HT1080 (cell line): ENCODE measurements at regions not wholly inside any gene's neighbourhood (a gene's known extent, or its start where the extent isn't known, plus 50 kb on each side); places are given as distances from the start of the nearest gene placed in this dataset.
"Not testable (repeated sequence)": the region's sequence is repeated elsewhere in the genome, so short reads cannot be mapped to it uniquely, and the experiment has no call there.

Experiments
- DNase-seq: peaks from one replicate; pipeline ENCODE4 v3.0.0-alpha.2; 2015; ENCODE audit warnings: low read depth

DNA sequence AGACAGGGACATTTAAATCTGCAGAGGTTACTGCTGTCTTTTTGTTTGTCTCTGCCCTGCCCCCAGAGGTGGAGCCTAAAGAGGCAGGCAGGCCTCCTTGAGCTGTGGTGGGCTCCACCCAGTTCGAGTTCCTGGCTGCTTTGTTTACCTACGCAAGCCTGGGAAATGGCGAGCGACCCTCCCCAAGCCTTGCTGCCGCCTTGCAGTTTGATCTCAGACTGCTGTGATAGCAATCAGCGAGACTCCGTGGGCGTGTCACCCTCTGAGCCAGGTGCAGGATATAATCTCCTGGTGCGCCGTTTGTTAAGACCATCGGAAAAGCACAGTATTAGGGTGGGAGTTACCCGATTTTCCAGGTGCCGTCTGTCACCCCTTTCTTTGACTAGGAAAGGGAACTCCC, 93.3 kb downstream of the ANKRD30BL start:
- DNase-seq, result not testable (repeated sequence)

- DNase-seq, result not testable (repeated sequence)
Observed at GRCh38 chr2:132065391-132065790, 96.4 kb downstream of the ANKRD30BL start.

DNA sequence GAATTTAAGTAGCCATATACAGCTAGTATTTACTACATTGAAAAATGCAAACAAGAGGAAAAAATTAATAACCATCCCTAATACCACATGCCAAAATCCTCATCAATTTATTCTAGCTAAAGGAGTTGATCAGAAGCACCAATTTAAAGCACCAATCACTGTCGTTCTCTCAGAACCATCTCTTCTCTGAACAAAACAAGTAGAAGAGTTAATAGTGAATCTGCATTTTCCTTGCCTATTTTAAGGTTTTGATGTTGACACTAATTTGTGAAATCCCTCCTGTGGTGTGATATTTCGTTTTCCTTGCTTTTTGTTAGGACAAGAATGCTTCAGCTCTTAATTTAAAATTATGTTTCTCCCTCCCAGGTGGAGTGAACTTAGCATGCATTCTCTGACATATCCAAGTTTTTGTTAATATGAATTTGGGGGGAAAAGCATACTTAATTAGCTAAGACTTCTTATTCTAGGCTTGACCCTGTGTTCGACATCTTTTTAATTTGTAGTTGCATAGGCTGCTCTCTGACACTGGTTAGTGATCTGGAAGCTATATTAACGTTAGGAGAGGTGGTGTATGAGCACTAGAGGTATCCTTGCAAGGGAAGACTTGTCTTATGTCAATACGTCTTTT, 122.0 kb downstream of the ANKRD30BL start:
- DNase-seq, result not testable (repeated sequence)

DNA sequence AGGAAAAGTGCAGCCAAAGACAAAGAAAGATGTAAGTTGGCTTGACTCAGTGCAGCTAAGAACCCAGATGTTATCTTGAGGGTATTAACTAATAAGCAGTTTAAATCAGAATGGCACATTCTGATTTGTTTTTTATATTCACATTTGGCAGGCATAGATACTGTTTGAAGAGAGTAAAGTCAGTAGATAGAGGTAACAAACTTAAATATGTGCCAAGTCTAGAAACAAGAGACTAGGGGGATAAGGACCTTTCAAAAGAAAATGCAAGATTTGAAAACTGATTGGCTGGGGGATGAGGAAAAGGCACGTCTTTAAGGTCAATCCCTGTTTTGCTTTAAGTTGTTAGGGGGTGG, 122.9 kb downstream of the ANKRD30BL start:
- not testable (repeated sequence) for DNase-seq

- DNase-seq, result no peak
Observed at GRCh38 chr2:132038179-132038882, 123.4 kb downstream of the ANKRD30BL start.

- DNase-seq, result no peak
Observed at GRCh38 chr2:132037527-132038178, 124.1 kb downstream of the ANKRD30BL start.

DNA sequence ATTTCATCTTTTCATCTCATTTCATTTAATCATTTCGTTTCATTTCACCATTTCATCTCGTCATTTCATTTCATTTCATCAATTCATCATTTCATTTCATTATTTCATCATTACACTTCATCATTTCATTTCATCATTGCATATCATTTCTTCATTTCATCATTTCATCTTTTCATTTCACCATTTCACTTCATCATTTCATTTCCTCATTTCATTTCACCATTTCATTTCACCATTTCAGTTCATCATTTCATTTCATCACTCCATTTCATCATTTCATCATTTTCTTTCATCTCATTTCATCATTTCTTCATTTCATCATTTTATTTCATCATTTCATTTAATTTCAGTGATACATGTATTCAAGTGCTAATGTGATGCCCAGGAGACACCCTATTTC, 127.1 kb downstream of the ANKRD30BL start:
- no peak for DNase-seq

- DNase-seq, result no peak
Observed at GRCh38 chr2:132033949-132034348, 127.8 kb downstream of the ANKRD30BL start.

DNA sequence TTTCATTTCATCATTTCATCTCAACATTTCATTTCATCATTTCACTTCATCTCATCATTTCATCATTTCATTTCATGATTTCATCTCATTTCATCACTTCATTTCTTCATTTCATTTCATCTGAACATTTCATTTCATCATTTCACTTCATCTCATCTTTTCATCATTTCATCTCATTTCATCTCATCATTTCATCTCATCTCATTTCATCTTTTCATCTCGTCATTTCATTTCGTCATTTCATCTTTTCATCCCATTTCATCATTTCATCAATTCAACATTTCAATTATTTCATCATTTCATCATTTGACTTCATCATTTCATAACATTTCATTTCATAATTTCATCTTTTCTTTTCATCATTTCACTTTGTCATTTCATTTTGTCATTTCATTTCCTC, 128.4 kb downstream of the ANKRD30BL start:
- no peak for DNase-seq

DNA sequence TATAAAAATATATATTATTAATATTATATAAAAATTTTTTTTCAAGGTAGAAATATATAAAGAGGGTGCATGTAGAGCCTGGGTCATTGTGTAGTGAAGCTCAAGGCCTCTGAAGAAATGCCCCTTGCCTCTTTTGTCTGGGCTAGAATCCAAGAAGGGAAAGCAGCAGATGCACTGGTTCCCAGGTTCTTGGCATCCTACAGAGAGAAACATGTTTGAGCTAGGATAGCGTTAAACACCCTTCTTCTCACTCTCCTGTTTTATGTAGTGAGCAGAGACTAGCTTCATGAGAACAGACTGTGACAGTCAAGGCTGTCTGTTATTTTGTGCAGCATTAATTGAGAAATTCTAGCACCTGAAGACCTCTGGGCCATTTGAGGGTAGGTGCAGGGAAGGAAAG, 149.7 kb downstream of the ANKRD30BL start:
- not testable (repeated sequence) for DNase-seq

DNA sequence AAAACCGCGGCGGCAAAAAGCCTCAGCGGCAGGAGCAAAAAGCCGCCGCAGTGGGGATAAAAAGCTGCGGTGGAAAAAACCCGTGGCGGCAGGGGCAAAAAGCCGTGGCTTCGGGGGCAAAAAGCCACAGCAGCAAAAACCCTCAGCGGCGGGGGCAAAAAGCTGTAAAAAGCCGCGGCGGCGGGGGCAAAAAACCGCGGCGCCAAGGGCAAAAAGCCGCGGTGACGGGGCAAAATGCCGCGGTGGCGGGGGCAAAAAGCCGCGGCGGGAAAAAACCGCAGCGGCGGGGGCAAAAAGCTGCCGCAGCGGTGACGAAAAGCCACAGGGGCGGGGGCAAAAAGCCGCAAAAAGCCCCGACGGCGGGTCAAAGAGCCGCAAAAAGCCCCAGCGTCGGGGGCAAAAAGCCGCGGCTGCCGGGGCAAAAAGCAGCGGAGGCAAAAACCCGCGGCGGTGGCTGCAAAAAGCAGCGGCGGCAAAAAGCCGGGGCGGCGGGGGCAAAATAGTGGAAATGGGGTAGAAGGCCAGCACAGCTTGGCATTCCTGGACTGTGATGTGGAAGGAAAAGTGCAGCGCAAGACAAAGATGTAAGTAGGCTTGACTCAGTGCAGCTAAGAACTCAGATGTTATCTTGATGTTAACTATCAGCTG, 151.8 kb downstream of the ANKRD30BL start:
- DNase-seq, result peak; percentile 2

- DNase-seq, result no peak
Observed at GRCh38 chr2:132009177-132009873, 152.4 kb downstream of the ANKRD30BL start.

DNA sequence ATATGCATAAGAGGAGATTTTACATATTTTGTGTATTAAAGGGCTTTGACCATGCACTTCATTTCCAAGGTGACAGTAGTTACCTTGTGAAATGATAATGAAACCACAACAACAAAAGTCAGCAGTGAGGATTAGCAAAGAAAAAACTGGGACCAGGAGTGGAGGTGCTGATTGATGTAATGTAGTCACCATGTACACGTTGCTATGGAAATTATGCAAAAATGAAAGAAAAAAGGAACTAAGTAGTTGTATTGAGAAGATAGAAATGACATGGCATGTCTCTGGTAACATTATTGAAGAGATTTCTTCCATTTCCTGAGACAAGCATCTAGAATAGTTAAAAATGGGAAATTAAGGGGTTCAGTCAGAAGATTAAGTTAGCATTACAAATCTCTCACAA, 171.0 kb downstream of the ANKRD30BL start:
- not testable (repeated sequence) for DNase-seq

DNA sequence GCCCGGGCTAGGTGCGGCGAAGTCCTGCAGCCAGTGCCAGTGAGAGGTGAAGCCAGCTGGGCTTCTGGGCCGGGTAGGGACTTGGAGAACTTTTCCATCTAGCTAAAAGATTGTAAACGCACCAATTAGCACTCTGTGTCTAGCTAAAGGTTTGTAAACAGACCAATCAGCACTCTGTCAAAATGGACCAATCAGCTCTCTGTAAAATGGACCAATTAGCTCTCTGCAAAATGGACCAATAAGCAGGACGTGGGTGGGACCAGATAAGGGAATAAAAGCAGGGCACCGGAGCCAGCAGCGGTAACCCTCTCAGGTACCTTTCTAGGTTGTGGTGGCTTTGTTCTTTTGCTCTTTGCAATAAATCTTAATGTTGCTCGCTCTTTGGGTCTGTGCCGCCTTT, 195.1 kb downstream of the ANKRD30BL start:
- not testable (repeated sequence) for DNase-seq

DNA sequence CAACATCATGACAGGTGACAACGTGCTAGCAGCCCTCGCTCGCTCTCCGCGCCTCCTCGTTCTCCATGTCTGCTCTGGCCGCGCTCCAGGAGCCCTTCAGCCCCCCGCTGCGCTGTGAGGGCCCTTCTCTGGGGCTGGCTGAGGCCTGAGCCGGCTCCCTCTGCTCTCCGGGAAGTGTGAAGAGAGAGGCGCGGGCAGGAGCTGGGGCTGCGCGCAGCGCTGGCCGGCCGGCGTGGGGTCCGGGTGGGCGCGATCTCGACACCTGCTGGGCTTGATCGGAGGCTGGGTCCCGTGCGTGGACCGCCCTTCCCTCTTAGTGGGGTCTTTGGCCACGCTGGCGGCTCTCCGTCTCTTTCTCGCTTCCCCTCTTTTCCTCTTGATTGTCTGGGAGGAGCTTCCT, 195.5 kb downstream of the ANKRD30BL start:
- no peak for DNase-seq

- DNase-seq, result not testable (repeated sequence)
Observed at GRCh38 chr2:131958019-131958609, 203.6 kb downstream of the ANKRD30BL start.

GRCh38 chr2:131948641-131949040, 213.1 kb downstream of the ANKRD30BL start:
- DNase-seq, result not testable (repeated sequence)

- DNase-seq, result peak; percentile 70
Observed at GRCh38 chr2:131923287-131923686, 238.5 kb downstream of the ANKRD30BL start.

DNA sequence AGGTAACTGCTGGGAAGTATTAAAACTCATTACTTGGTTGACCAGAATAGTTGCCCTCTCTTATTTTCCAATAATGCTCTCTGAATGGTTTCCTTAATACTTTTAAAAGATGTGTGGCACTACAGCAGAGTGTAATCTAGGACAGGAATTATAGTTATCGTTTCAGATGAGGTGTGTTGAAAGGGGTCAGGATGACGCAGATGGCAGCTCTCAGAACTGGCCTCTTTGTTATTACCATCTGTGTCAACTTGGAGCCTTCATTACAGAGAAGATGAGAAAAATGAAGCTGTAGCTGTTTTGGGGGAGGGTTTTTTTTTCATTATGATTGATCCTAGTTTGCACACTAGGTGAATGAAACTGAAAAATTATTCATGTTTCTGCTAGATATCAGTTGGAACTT, 238.9 kb downstream of the ANKRD30BL start:
- peak; percentile 33 for DNase-seq
